BJ (cell line): ENCODE measurements at regions not wholly inside any gene's neighbourhood (a gene's known extent, or its start where the extent isn't known, plus 50 kb on each side); places are given as distances from the start of the nearest gene placed in this dataset.
"Not testable (repeated sequence)": the region's sequence is repeated elsewhere in the genome, so short reads cannot be mapped to it uniquely, and the experiment has no call there.

Experiments
- CTCF ChIA-PET: fragments of 350-600 bp; formaldehyde crosslinking; extraction: SDS; loops from one replicate; lab custom pipeline; 2021; ENCODE audit warnings: antibody characterized with exemption, inconsistent platforms; lab: Yijun Ruan, JAX
- POLR2A ChIA-PET: fragments of 300-600 bp; sonication (Branson Sonifier 250); formaldehyde crosslinking; extraction: SDS; loops from one replicate; lab custom pipeline; 2021; ENCODE audit warnings: antibody characterized with exemption; lab: Charles Lee
- DNase-seq: peaks from one replicate; pipeline ENCODE4 v3.0.0-alpha.2; 2011; ENCODE audit warnings: low read depth
- H3K27me3 ChIP-seq: 2 replicates; pipeline ENCODE4 v1.6.0; 2011; ENCODE audit warnings: low read length; ENCODE audit not compliant: control insufficient read depth, insufficient read depth
- H3K36me3 ChIP-seq: 2 replicates; pipeline ENCODE4 v1.5.1; 2011; ENCODE audit warnings: low read length; ENCODE audit not compliant: control insufficient read depth, insufficient read depth
- H3K4me3 ChIP-seq: 2 replicates; pipeline ENCODE4 v1.5.1; 2011; ENCODE audit warnings: low read depth, mild to moderate bottlenecking, control low read depth, low read length
- TF ChIP-seq, protein P1 (sequence below): IDR thresholded peaks from 2 replicates; pipeline ENCODE4 v1.5.1; 2011; ENCODE audit warnings: low read depth, mild to moderate bottlenecking, control low read depth, inconsistent platforms, low read length, moderate library complexity; ENCODE audit not compliant: insufficient read depth

DNA sequence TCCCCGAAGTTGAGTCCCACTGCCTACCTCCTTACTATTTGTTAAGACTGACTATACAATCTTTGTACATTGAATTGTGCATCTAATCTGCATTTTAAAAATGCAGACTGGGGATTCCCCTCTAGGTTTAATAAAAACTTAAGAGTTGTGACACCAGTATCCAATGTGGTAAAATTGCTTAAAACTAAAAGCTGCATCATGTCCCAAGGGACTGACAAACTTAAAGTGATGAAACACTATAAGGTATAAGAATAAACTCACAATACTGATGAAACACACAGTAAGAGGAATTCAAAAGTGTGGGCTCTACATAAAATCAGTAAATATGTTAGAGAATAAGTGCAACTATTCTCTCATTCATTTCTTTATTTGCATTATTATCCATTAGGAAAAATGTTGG lies 1905.1 kb downstream of the MAT2B start:
- TF ChIP-seq, protein P1, sequence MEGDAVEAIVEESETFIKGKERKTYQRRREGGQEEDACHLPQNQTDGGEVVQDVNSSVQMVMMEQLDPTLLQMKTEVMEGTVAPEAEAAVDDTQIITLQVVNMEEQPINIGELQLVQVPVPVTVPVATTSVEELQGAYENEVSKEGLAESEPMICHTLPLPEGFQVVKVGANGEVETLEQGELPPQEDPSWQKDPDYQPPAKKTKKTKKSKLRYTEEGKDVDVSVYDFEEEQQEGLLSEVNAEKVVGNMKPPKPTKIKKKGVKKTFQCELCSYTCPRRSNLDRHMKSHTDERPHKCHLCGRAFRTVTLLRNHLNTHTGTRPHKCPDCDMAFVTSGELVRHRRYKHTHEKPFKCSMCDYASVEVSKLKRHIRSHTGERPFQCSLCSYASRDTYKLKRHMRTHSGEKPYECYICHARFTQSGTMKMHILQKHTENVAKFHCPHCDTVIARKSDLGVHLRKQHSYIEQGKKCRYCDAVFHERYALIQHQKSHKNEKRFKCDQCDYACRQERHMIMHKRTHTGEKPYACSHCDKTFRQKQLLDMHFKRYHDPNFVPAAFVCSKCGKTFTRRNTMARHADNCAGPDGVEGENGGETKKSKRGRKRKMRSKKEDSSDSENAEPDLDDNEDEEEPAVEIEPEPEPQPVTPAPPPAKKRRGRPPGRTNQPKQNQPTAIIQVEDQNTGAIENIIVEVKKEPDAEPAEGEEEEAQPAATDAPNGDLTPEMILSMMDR, result no peak
- no peak overlapping the region for H3K4me3 ChIP-seq
- POLR2A ChIA-PET, result no interaction called here
- CTCF ChIA-PET, result interaction anchor here (1.2 kb wide), 1 partner anchor 8 kb away, joined by 3 read pairs; no protein-coding TSS in a partner anchor
- no peaks in the 10 kb centered on the region for H3K27me3 ChIP-seq
- DNase-seq, result no peak
- H3K36me3 ChIP-seq, result no peaks in the 10 kb centered on the region

GRCh38 chr5:165411532-165411931 lies 1906.1 kb downstream of the MAT2B start:
- CTCF ChIA-PET, H3K27me3 ChIP-seq, H3K36me3 ChIP-seq, H3K4me3 ChIP-seq, POLR2A ChIA-PET, DNase-seq: not testable (repeated sequence)

- TF ChIP-seq, protein P1, result no peak
- H3K4me3 ChIP-seq, result no peak overlapping the region
- H3K27me3 ChIP-seq, result no peaks in the 10 kb centered on the region
- ChIA-PET POLR2A (no interaction called here), CTCF (no interaction called here)
- no peaks in the 10 kb centered on the region for H3K36me3 ChIP-seq
- no peak for DNase-seq
These were observed 1915.1 kb downstream of the MAT2B start for GRCh38 chr5:165420493-165420892.

DNA sequence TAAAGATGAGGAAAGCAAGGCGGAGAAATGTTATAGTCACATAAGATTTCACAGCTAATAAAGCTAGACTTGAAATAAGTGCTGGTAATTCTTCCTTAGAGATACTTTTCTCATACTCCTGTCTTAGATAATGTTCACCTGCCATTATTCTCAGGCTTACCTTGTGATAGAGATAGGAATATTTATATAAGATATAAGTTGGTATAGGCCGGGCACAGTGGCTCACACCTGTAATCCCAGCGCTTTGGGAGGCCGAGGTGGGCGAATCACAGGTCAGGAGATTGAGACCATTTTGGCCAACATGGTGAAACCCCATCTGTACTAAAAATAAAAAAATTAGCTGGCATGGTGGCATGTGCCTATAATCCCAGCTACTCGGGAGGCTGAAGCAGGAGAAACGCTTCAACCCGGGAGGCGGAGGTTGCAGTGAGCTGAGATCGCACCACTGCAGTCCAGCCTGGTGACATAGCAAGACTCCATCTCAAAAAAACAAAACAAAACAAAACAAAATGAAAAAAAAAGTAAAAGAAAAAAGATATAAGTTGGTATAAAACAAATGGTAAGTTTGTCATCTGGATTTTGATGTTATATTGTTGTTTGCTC lies 1918.4 kb downstream of the MAT2B start:
- Histone ChIP-seq H3K36me3 (no peaks in the 10 kb centered on the region), H3K4me3 (no peak overlapping the region), H3K27me3 (no peaks in the 10 kb centered on the region)
- POLR2A ChIA-PET, result no interaction called here
- TF ChIP-seq, protein P1, result no peak
- DNase-seq, result no peak
- CTCF ChIA-PET, result no interaction called here

- POLR2A ChIA-PET, result no interaction called here
- DNase-seq, result no peak
- H3K36me3 ChIP-seq, result no peaks in the 10 kb centered on the region
- CTCF ChIA-PET, result no interaction called here
- TF ChIP-seq, protein P1, result no peak
- H3K27me3 ChIP-seq, result no peaks in the 10 kb centered on the region
- H3K4me3 ChIP-seq, result no peak overlapping the region
These were observed 1920.2 kb downstream of the MAT2B start for GRCh38 chr5:165425594-165425993.

GRCh38 chr5:165448753-165449152 lies 1943.3 kb downstream of the MAT2B start:
- ChIA-PET POLR2A (no interaction called here), CTCF (no interaction called here)
- Histone ChIP-seq H3K27me3 (no peaks in the 10 kb centered on the region), H3K4me3 (no peak overlapping the region), H3K36me3 (no peaks in the 10 kb centered on the region)
- DNase-seq, result no peak
- TF ChIP-seq, protein P1, result no peak
